Activated CD4-positive, alpha-beta T cell treated with anti-CD3 and anti-CD28 coated beads, Interleukin-2, amount 50 U/mL, for 4 hours (primary cell): ENCODE measurements at regions not wholly inside any gene's neighbourhood (a gene's known extent, or its start where the extent isn't known, plus 50 kb on each side); places are given as distances from the start of the nearest gene placed in this dataset.

Source experiments
- DNase-seq, 2 experiments: peaks; one replicate each; pipeline ENCODE4 v3.0.0-alpha.2; 2020

GRCh38 chr4:122309988-122310626, 68.7 kb upstream of the ADAD1 start:
- no peak for DNase-seq

- no peak for DNase-seq
These were observed 65.7 kb upstream of the ADAD1 start for GRCh38 chr4:122313006-122313646.

- DNase-seq: no peak
These were observed 51.9 kb upstream of the ADAD1 start for GRCh38 chr4:122326908-122327307.

- no peak for DNase-seq
These were observed 49.9 kb upstream of the ADAD1 start for GRCh38 chr4:122328893-122329292.
